PC-9 (cell line): ENCODE measurements at regions not wholly inside any gene's neighbourhood (a gene's known extent, or its start where the extent isn't known, plus 50 kb on each side); places are given as distances from the start of the nearest gene placed in this dataset.

ENCODE experiments used
- BruUV-seq: library from RNA; stranded (reverse); fragments of 400-500 nt; replicated peaks from 2 replicates; lab custom pipeline; 2021; lab: Mats Ljungman, UMichigan
- CTCF ChIA-PET: fragments of 300-600 bp; sonication (Branson Sonifier 250); formaldehyde crosslinking; loops from one replicate; lab custom pipeline; 2022; ENCODE audit warnings: antibody characterized with exemption; lab: Charles Lee
- POLR2A ChIA-PET: fragments of 300-600 bp; sonication (Branson Sonifier 250); formaldehyde crosslinking; loops from one replicate; lab custom pipeline; 2022; ENCODE audit warnings: antibody characterized with exemption; ENCODE audit not compliant: unreplicated experiment; lab: Charles Lee
- DNase-seq, 2 experiments: peaks; one replicate each; pipeline versions ENCODE4 v3.0.0 to v3.0.0-alpha.2; 2015 to 2022; ENCODE audit warnings: mixed read lengths in 1 of 2
- H2AFZ ChIP-seq: fragments of 200-600 bp; sonication (generic); 2 replicates; pipeline ENCODE4 v1.8.1; 2017; ENCODE audit warnings: antibody characterized with exemption
- H3F3A ChIP-seq: fragments of 200-600 bp; sonication (generic); 2 replicates; pipeline ENCODE4 v1.8.1; 2017; ENCODE audit warnings: antibody characterized with exemption, mild to moderate bottlenecking, low read depth; ENCODE audit not compliant: insufficient read depth
- H3K27ac ChIP-seq: fragments of 200-600 bp; sonication (generic); 2 replicates; pipeline ENCODE4 v1.6.1; 2016; ENCODE audit warnings: mixed run types
- H3K27me3 ChIP-seq: fragments of 200-600 bp; sonication (generic); 2 replicates; pipeline ENCODE4 v1.6.1; 2016; ENCODE audit warnings: low read depth, mixed run types; ENCODE audit not compliant: insufficient read depth
- H3K36me3 ChIP-seq: fragments of 200-600 bp; sonication (generic); 2 replicates; pipeline ENCODE4 v1.6.1; 2016; ENCODE audit warnings: low read depth, mixed run types
- H3K4me1 ChIP-seq: fragments of 200-600 bp; sonication (generic); replicated peaks from 2 replicates; pipeline ENCODE4 v1.6.1; 2016; ENCODE audit warnings: mixed run types; ENCODE audit not compliant: insufficient read depth
- H3K4me2 ChIP-seq: fragments of 200-600 bp; sonication (generic); 2 replicates; pipeline ENCODE4 v1.6.1; 2017; ENCODE audit warnings: mixed run types
- H3K4me3 ChIP-seq: fragments of 200-600 bp; sonication (generic); 2 replicates; pipeline ENCODE4 v1.6.1; 2016; ENCODE audit warnings: mixed run types
- H3K79me2 ChIP-seq: fragments of 200-600 bp; sonication (generic); 2 replicates; pipeline ENCODE4 v1.6.1; 2017; ENCODE audit warnings: low read depth, mixed run types
- H3K9me2 ChIP-seq: fragments of 200-600 bp; sonication (generic); 2 replicates; pipeline ENCODE4 v1.8.1; 2017; ENCODE audit warnings: mild to moderate bottlenecking; ENCODE audit not compliant: insufficient read depth
- H3K9me3 ChIP-seq: fragments of 200-600 bp; sonication (generic); 2 replicates; pipeline ENCODE4 v1.8.1; 2016; ENCODE audit warnings: low read depth; ENCODE audit not compliant: insufficient read depth
- H4K20me1 ChIP-seq: fragments of 200-600 bp; sonication (generic); 2 replicates; pipeline ENCODE4 v1.8.1; 2017; ENCODE audit not compliant: insufficient read depth
- EZH2 ChIP-seq: fragments of 200-600 bp; sonication (generic); IDR thresholded peaks from 2 replicates; pipeline ENCODE4 v1.8.0; 2017; ENCODE audit warnings: antibody characterized with exemption, low read depth
- intact Hi-C: fragments of 100-400 bp; cut with micrococcal nuclease; formaldehyde crosslinking; loops from one replicate; pipeline ENCODE4 v1.10.0; 2022; ENCODE audit not compliant: unreplicated experiment
- TF ChIP-seq, protein P1 (sequence below): fragments of 200-600 bp; sonication (generic); conservative IDR thresholded peaks from 2 replicates; pipeline ENCODE4 v1.6.1; 2017; ENCODE audit warnings: mixed run types, antibody characterized with exemption, mild to moderate bottlenecking, moderate library complexity

DNA sequence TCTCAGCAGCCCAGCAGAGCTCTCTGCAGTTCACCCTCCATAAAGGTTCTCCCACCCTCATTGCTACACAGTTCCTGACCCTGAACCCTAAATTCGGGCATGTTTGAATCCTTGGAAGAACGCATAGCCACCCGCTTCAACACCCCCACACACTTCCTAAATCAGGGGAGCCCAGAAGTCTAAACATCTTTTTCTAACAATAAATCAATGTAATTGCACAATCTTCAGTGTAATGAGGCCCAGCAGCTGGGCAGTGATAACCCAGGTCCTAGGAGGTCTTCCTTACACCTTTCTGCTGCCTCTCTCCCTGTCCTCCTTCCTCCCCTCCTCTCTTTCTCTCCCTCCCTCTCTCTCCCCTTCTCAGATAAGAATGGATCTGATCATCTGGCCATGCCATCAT is 88.0 kb downstream of the IRX2 start:
- CTCF ChIA-PET, result no interaction called here

DNA sequence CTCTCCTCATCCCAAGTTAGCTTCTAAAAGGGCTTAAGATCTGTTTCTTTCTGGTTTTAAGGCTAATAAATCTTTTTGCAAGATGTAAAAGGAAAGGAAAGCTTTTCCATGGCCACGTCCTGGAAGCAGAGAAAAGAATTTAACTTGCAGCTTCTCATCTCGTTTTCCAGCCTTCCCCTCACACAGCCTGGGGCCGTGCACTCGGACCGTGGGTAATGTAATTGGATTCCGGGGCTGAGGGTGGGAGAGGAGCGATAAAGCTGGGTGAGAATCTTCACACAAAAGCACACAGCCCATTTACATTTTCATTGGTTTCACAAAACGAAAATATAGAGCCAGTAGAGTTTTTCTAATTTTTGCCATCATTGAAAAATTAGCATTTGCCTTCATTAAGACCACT is 91.2 kb downstream of the IRX2 start:
- no TSS peak for BruUV-seq
- no peaks in the 10 kb centered on the region for H3K9me2 ChIP-seq

More for the DNA sequence above, 88.0 kb downstream of the IRX2 start:
- Histone ChIP-seq H3K9me2 (no peaks in the 10 kb centered on the region), H3K4me2 (no peak overlapping the region), H3K27ac (no peak overlapping the region), H4K20me1 (no peaks in the 10 kb centered on the region), H3K27me3 (peaks cover 97% of the 10 kb centered on the region), H3F3A (no peaks in the 10 kb centered on the region), H3K4me3 (no peak overlapping the region), H3K9me3 (no peaks in the 10 kb centered on the region), H3K79me2 (no peaks in the 10 kb centered on the region), H2AFZ (no peak overlapping the region), H3K4me1 (no peaks in the 10 kb centered on the region), H3K36me3 (no peaks in the 10 kb centered on the region)
- BruUV-seq, result no TSS peak
- intact Hi-C loops, result no loop called here
- DNase-seq, result no peak
- TF ChIP-seq EZH2, result no peak
- TF ChIP-seq, protein P1, sequence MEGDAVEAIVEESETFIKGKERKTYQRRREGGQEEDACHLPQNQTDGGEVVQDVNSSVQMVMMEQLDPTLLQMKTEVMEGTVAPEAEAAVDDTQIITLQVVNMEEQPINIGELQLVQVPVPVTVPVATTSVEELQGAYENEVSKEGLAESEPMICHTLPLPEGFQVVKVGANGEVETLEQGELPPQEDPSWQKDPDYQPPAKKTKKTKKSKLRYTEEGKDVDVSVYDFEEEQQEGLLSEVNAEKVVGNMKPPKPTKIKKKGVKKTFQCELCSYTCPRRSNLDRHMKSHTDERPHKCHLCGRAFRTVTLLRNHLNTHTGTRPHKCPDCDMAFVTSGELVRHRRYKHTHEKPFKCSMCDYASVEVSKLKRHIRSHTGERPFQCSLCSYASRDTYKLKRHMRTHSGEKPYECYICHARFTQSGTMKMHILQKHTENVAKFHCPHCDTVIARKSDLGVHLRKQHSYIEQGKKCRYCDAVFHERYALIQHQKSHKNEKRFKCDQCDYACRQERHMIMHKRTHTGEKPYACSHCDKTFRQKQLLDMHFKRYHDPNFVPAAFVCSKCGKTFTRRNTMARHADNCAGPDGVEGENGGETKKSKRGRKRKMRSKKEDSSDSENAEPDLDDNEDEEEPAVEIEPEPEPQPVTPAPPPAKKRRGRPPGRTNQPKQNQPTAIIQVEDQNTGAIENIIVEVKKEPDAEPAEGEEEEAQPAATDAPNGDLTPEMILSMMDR, result no peak
- POLR2A ChIA-PET, result no interaction called here

DNA sequence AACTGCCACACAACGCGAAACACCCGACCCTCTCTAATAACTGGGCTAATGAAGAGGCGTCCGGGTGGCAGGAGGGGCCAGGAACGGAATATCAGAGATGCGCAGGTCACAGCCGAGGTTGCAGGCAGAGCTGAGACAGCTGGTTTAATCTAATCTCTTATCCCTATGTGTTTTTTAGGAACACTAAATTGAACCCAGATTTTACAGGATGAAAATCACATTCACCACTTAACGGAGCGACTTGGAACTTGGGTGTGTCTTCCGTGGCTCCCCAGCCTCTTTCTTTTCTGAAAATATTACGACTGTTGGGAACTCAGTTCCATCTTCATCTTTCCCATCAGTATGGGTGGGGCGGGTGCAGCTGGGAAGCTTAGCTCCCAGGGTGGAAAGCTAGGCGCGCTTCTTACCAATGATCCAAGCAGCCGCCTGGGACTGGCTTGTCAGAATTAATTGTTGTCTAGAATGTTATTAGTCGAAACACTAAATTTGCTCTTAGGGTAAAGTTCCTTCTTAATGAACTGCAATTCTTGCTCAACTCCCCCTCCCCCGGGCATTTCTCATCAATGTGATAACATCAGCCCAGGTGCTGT is 92.5 kb downstream of the IRX2 start:
- no peaks in the 10 kb centered on the region for H3K9me2 ChIP-seq
- H2AFZ ChIP-seq, result no peak overlapping the region
- POLR2A ChIA-PET, result no interaction called here
- BruUV-seq, result no TSS peak
- no peaks in the 10 kb centered on the region for H3K36me3 ChIP-seq
- H3K27ac ChIP-seq, result no peak overlapping the region
- peaks cover 96% of the 10 kb centered on the region for H3K27me3 ChIP-seq
- no peak for TF ChIP-seq EZH2
- TF ChIP-seq, protein P1, result no peak
- H3K4me2 ChIP-seq, result no peak overlapping the region
- no peaks in the 10 kb centered on the region for H3K79me2 ChIP-seq
- CTCF ChIA-PET, result no interaction called here
- H4K20me1 ChIP-seq, result no peaks in the 10 kb centered on the region
- no peaks in the 10 kb centered on the region for H3K9me3 ChIP-seq
- intact Hi-C loops, result no loop called here
- H3K4me1 ChIP-seq, result no peaks in the 10 kb centered on the region
- H3K4me3 ChIP-seq, result no peak overlapping the region
- no peak for DNase-seq
- no peaks in the 10 kb centered on the region for H3F3A ChIP-seq

More for the DNA sequence above, 91.2 kb downstream of the IRX2 start:
- POLR2A ChIA-PET, result no interaction called here
- CTCF ChIA-PET, result no interaction called here
- H3K4me3 ChIP-seq, result no peak overlapping the region
- no peaks in the 10 kb centered on the region for H3K4me1 ChIP-seq
- H3K9me3 ChIP-seq, result no peaks in the 10 kb centered on the region
- TF ChIP-seq, protein P1, result no peak
- TF ChIP-seq EZH2, result no peak
- no peak for DNase-seq
- H3F3A ChIP-seq, result no peaks in the 10 kb centered on the region
- no peak overlapping the region for H3K4me2 ChIP-seq
- H4K20me1 ChIP-seq, result no peaks in the 10 kb centered on the region
- no peaks in the 10 kb centered on the region for H3K79me2 ChIP-seq
- intact Hi-C loops, result no loop called here
- H3K27me3 ChIP-seq, result peaks cover 97% of the 10 kb centered on the region
- no peak overlapping the region for H2AFZ ChIP-seq
- no peaks in the 10 kb centered on the region for H3K36me3 ChIP-seq
- H3K27ac ChIP-seq, result no peak overlapping the region
